ENCODE measurements at regions not wholly inside any gene's neighbourhood (a gene's known extent, or its start where the extent isn't known, plus 50 kb on each side); places are given as distances from the start of the nearest gene placed in this dataset.
"Not testable (repeated sequence)": the region's sequence is repeated elsewhere in the genome, so short reads cannot be mapped to it uniquely, and the experiment has no call there.

GRCh38 chr4:12445711-12446235 lies 1017.1 kb upstream of the HS3ST1 start:
- DNase-seq, result no peak

GRCh38 chr4:12439633-12440305 lies 1011.1 kb upstream of the HS3ST1 start:
- DNase-seq, result peak; percentile 33

GRCh38 chr4:12431259-12431658 lies 1002.6 kb upstream of the HS3ST1 start:
- not testable (repeated sequence) for DNase-seq

- no peak for DNase-seq
Measured at GRCh38 chr4:12421364-12421763, 992.7 kb upstream of the HS3ST1 start.

GRCh38 chr4:12416755-12417154 lies 988.1 kb upstream of the HS3ST1 start:
- no peak for DNase-seq

- DNase-seq, result no peak
Measured at GRCh38 chr4:12414181-12414812, 985.6 kb upstream of the HS3ST1 start.

GRCh38 chr4:12411072-12411471 lies 982.4 kb upstream of the HS3ST1 start:
- DNase-seq, result no peak

GRCh38 chr4:12409507-12410190 lies 981.0 kb upstream of the HS3ST1 start:
- peak; percentile 2 for DNase-seq

- no peak for DNase-seq
Measured at GRCh38 chr4:12408364-12408763, 979.7 kb upstream of the HS3ST1 start.

- no peak for DNase-seq
Measured at GRCh38 chr4:12403175-12403574, 974.5 kb upstream of the HS3ST1 start.

GRCh38 chr4:12399781-12400180 lies 971.1 kb upstream of the HS3ST1 start:
- DNase-seq, result no peak

- no peak for DNase-seq
Measured at GRCh38 chr4:12393631-12394262, 965.1 kb upstream of the HS3ST1 start.

GRCh38 chr4:12389604-12390003 lies 960.9 kb upstream of the HS3ST1 start:
- DNase-seq, result no peak

- no peak for DNase-seq
Measured at GRCh38 chr4:12382567-12382966, 953.9 kb upstream of the HS3ST1 start.

- DNase-seq, result no peak
Measured at GRCh38 chr4:12379191-12379590, 950.5 kb upstream of the HS3ST1 start.

GRCh38 chr4:12375805-12376204 lies 947.1 kb upstream of the HS3ST1 start:
- DNase-seq, result no peak

GRCh38 chr4:12365869-12366268 lies 937.2 kb upstream of the HS3ST1 start:
- not testable (repeated sequence) for DNase-seq

GRCh38 chr4:12360391-12360790 lies 931.7 kb upstream of the HS3ST1 start:
- DNase-seq, result no peak

GRCh38 chr4:12359420-12359819 lies 930.7 kb upstream of the HS3ST1 start:
- no peak for DNase-seq

- not testable (repeated sequence) for DNase-seq
Measured at GRCh38 chr4:12333083-12333482, 904.4 kb upstream of the HS3ST1 start.

- no peak for DNase-seq
Measured at GRCh38 chr4:12324965-12325364, 896.3 kb upstream of the HS3ST1 start.

- no peak for DNase-seq
Measured at GRCh38 chr4:12319765-12320164, 891.1 kb upstream of the HS3ST1 start.

GRCh38 chr4:12304905-12305304 lies 876.2 kb upstream of the HS3ST1 start:
- no peak for DNase-seq
